Thoracic aorta (tissue), 2 donors: ENCODE measurements at regions not wholly inside any gene's neighbourhood (a gene's known extent, or its start where the extent isn't known, plus 50 kb on each side); places are given as distances from the start of the nearest gene placed in this dataset.

Experiments
- ATAC-seq: fragments of 150-250 bp; one replicate; pipeline ENCODE4 v1.8.0; 2017; ENCODE audit warnings: low read depth; ENCODE audit not compliant: insufficient number of reproducible peaks, low FRiP score
- DNase-seq: peaks from one replicate; pipeline ENCODE4 v3.0.0-alpha.2; 2020; ENCODE audit warnings: low spot score
- H3K27ac ChIP-seq, 2 donors: fragments of 200-600 bp; sonication (generic); 1 replicate in 1 of 2; 2 replicates in 1 of 2; pipeline ENCODE4 v1.5.1; 2016; ENCODE audit warnings: mild to moderate bottlenecking in 2 of 2, moderate library complexity in 2 of 2
- H3K27me3 ChIP-seq: fragments of 200-600 bp; sonication (generic); replicated peaks from 2 replicates; pipeline ENCODE4 v1.6.0; 2016; ENCODE audit warnings: mild to moderate bottlenecking; ENCODE audit not compliant: insufficient read depth
- H3K36me3 ChIP-seq: fragments of 200-600 bp; sonication (generic); one replicate; pipeline ENCODE4 v1.5.1; 2016
- H3K4me1 ChIP-seq, 2 donors: fragments of 200-600 bp; sonication (generic); 1 replicate in 1 of 2; 2 replicates in 1 of 2; pipeline versions ENCODE4 v1.5.1 to v1.6.0; 2016; ENCODE audit warnings: low read depth in 2 of 2, mild to moderate bottlenecking in 1 of 2; ENCODE audit not compliant: control insufficient read depth in 1 of 2
- H3K4me3 ChIP-seq: fragments of 200-600 bp; sonication (generic); 2 replicates; pipeline ENCODE4 v1.5.1; 2016; ENCODE audit warnings: mild to moderate bottlenecking
- H3K9me3 ChIP-seq: fragments of 200-600 bp; sonication (generic); 2 replicates; pipeline ENCODE4 v1.5.1; 2016
- TF ChIP-seq, protein P1 (sequence below): fragments of 200-600 bp; sonication (generic); IDR thresholded peaks from one replicate; pipeline ENCODE4 v1.5.1; 2019; ENCODE audit warnings: antibody characterized with exemption

GRCh38 chr17:5866978-5867377, 203.2 kb upstream of the WSCD1 start:
- Histone ChIP-seq H3K4me3 (no peak overlapping the region), H3K27me3 (no peaks in the 10 kb centered on the region), H3K4me1 (no peaks in the 10 kb centered on the region), H3K36me3 (no peaks in the 10 kb centered on the region), H3K27ac (no peak overlapping the region), H3K9me3 (no peaks in the 10 kb centered on the region)
- DNase-seq = no peak
- TF ChIP-seq, protein P1, sequence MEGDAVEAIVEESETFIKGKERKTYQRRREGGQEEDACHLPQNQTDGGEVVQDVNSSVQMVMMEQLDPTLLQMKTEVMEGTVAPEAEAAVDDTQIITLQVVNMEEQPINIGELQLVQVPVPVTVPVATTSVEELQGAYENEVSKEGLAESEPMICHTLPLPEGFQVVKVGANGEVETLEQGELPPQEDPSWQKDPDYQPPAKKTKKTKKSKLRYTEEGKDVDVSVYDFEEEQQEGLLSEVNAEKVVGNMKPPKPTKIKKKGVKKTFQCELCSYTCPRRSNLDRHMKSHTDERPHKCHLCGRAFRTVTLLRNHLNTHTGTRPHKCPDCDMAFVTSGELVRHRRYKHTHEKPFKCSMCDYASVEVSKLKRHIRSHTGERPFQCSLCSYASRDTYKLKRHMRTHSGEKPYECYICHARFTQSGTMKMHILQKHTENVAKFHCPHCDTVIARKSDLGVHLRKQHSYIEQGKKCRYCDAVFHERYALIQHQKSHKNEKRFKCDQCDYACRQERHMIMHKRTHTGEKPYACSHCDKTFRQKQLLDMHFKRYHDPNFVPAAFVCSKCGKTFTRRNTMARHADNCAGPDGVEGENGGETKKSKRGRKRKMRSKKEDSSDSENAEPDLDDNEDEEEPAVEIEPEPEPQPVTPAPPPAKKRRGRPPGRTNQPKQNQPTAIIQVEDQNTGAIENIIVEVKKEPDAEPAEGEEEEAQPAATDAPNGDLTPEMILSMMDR = no peak
- no peak for ATAC-seq

DNA sequence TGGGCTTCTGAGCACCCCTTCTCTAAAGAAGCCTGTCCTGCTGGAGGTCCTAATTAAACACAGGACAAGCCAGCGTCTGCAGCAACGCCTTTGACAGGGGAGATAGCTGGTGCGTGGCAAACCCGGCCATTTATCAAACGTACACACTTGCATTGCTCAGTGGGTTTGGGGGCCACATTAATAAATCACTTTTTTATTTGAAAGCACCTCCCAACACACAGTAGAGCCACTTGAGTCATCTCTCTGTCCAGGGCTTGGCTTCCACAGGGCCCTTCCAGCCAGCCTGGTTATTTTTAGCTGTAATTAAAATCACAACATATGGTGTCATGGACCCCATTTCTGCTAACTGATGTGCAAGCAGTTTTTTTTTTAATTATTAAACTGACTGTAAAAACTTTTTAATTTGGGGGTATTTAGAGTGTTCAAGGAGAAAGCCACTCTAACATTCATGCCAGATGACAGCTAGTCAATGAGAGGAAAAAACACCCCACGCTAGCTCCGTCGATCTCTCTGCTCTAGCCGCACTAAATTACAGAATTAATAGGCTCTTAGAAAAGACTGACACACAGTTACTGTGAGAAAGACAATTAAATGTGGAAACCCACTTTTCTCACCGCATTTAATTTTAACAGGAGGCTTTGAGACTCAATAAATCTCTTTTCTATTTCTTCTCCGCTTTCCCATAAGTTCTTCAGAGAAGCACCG, 201.0 kb upstream of the WSCD1 start:
- no peaks in the 10 kb centered on the region for H3K36me3 ChIP-seq
- TF ChIP-seq, protein P1 = no peak
- DNase-seq = no peak
- H3K9me3 ChIP-seq = no peaks in the 10 kb centered on the region
- no peak overlapping the region for H3K27ac ChIP-seq
- H3K4me3 ChIP-seq = no peak overlapping the region
- no peak for ATAC-seq
- no peaks in the 10 kb centered on the region for H3K27me3 ChIP-seq
- no peaks in the 10 kb centered on the region for H3K4me1 ChIP-seq

DNA sequence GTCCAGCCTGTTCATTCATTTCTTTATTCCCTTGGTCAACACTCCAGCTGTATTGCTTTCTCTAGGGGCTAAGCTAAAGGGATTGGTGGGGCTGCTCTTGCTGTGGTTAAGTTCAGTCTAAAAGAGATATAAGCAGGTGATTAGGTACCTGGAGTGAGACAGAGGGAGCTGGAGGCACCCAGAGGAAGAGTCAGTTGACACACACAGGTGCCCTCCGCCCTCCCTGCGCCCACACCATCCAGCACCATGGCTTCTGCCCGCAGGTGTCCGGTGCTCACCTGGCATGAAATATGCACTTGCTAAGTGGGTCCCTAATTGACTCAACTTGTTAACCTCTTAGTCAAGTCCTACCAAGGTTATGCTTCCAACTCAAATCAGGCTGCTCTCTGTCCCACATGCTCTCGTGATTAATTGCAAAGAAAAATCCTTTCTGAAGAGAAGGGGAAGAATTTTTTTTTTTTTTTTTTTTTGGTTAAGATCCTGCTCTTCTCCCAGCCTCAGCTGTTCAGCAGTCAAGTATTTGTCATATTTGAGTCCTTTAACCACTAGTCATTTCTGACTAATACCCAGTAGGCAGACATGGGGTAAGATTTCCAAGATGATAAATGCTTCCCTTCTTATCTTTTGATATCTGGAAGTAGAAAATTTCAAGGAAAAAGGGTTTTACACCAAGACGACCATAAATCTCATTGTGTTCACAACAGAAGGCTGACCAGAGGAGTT, 199.8 kb upstream of the WSCD1 start:
- no peaks in the 10 kb centered on the region for H3K9me3 ChIP-seq
- DNase-seq = no peak
- H3K36me3 ChIP-seq = no peaks in the 10 kb centered on the region
- no peaks in the 10 kb centered on the region for H3K4me1 ChIP-seq
- H3K27ac ChIP-seq = no peak overlapping the region
- TF ChIP-seq, protein P1 = no peak
- no peak overlapping the region for H3K4me3 ChIP-seq
- H3K27me3 ChIP-seq = no peaks in the 10 kb centered on the region
- no peak for ATAC-seq

- no peaks in the 10 kb centered on the region for H3K27me3 ChIP-seq
- TF ChIP-seq, protein P1 = no peak
- DNase-seq (no peak), ATAC-seq (no peak)
- H3K4me3 ChIP-seq = no peak overlapping the region
- no peaks in the 10 kb centered on the region for H3K9me3 ChIP-seq
- H3K27ac ChIP-seq = no peak overlapping the region
- no peaks in the 10 kb centered on the region for H3K4me1 ChIP-seq
- no peaks in the 10 kb centered on the region for H3K36me3 ChIP-seq
These were observed 198.5 kb upstream of the WSCD1 start for GRCh38 chr17:5871666-5872065.

- H3K27me3 ChIP-seq = no peaks in the 10 kb centered on the region
- no peak for DNase-seq
- TF ChIP-seq, protein P1 = no peak
- H3K4me3 ChIP-seq = no peak overlapping the region
- ATAC-seq = no peak
- no peak overlapping the region for H3K27ac ChIP-seq
- H3K9me3 ChIP-seq = no peaks in the 10 kb centered on the region
- H3K4me1 ChIP-seq = no peaks in the 10 kb centered on the region
- no peaks in the 10 kb centered on the region for H3K36me3 ChIP-seq
These were observed 197.3 kb upstream of the WSCD1 start for GRCh38 chr17:5872831-5873230.
